ENCODE measurements at regions not wholly inside any gene's neighbourhood (a gene's known extent, or its start where the extent isn't known, plus 50 kb on each side); places are given as distances from the start of the nearest gene placed in this dataset.
A peak's percentile ranks its signal among the peaks of the same experiment; 100 is the strongest.
"Not testable (repeated sequence)": the region's sequence is repeated elsewhere in the genome, so short reads cannot be mapped to it uniquely, and the experiment has no call there.

- no peaks in the 10 kb centered on the region for H3K27me3 Mint-ChIP-seq
- ChIA-PET POLR2A (no interaction called here), CTCF (interaction anchor here (0.7 kb wide), 1 partner anchor 56 kb away, joined by 3 read pairs; no protein-coding TSS in a partner anchor)
- DNase-seq, result peak; percentile 23
- H3K36me3 Mint-ChIP-seq, result no peaks in the 10 kb centered on the region
- intact Hi-C loops (cut with micrococcal nuclease), result loop anchor here (5.0 kb wide), 1 partner anchor 359 kb away; the partner anchor contains the start of gene SEC61G
- no peak overlapping the region for H3K4me3 Mint-ChIP-seq
- H3K9me3 Mint-ChIP-seq, result peaks cover 11% of the 10 kb centered on the region
- no peak overlapping the region for H3K27ac Mint-ChIP-seq
- H3K4me1 Mint-ChIP-seq (ENCODE audit: low read depth), result no peaks in the 10 kb centered on the region
Observed at GRCh38 chr7:54397836-54398612, 144.2 kb upstream of the VSTM2A start.

GRCh38 chr7:54398863-54399262, 143.3 kb upstream of the VSTM2A start:
- no peaks in the 10 kb centered on the region for H3K4me1 Mint-ChIP-seq (ENCODE audit: low read depth)
- intact Hi-C loops (cut with micrococcal nuclease), result loop anchor here (5.0 kb wide), 1 partner anchor 358 kb away; the partner anchor contains the start of gene SEC61G
- H3K4me3 Mint-ChIP-seq, result no peak overlapping the region
- no peaks in the 10 kb centered on the region for H3K36me3 Mint-ChIP-seq
- H3K27me3 Mint-ChIP-seq, result no peaks in the 10 kb centered on the region
- H3K27ac Mint-ChIP-seq, result no peak overlapping the region
- peaks cover 15% of the 10 kb centered on the region for H3K9me3 Mint-ChIP-seq
- ChIA-PET CTCF (no interaction called here), POLR2A (no interaction called here)
- DNase-seq, result no peak

GRCh38 chr7:54409917-54410316, 132.3 kb upstream of the VSTM2A start:
- no peak overlapping the region for H3K4me3 Mint-ChIP-seq
- no peaks in the 10 kb centered on the region for H3K36me3 Mint-ChIP-seq
- POLR2A ChIA-PET, result no interaction called here
- CTCF ChIA-PET, result no interaction called here
- peaks cover 40% of the 10 kb centered on the region for H3K9me3 Mint-ChIP-seq
- intact Hi-C loops (cut with micrococcal nuclease), result no loop called here
- DNase-seq, result no peak
- H3K27me3 Mint-ChIP-seq, result no peaks in the 10 kb centered on the region
- no peaks in the 10 kb centered on the region for H3K4me1 Mint-ChIP-seq (ENCODE audit: low read depth)
- H3K27ac Mint-ChIP-seq, result no peak overlapping the region

GRCh38 chr7:54416678-54417077, 125.5 kb upstream of the VSTM2A start:
- Mint-ChIP-seq H3K4me3 (no peak overlapping the region), H3K36me3 (no peaks in the 10 kb centered on the region), H3K27ac (no peak overlapping the region), H3K4me1 (ENCODE audit: low read depth) (no peaks in the 10 kb centered on the region), H3K9me3 (peaks cover 30% of the 10 kb centered on the region), H3K27me3 (no peaks in the 10 kb centered on the region)
- ChIA-PET POLR2A (no interaction called here), CTCF (no interaction called here)
- intact Hi-C loops (cut with micrococcal nuclease), result no loop called here
- DNase-seq, result no peak

GRCh38 chr7:54419209-54419608, 123.0 kb upstream of the VSTM2A start:
- POLR2A ChIA-PET, result no interaction called here
- H3K9me3 Mint-ChIP-seq, result peaks cover 25% of the 10 kb centered on the region
- no peaks in the 10 kb centered on the region for H3K4me1 Mint-ChIP-seq (ENCODE audit: low read depth)
- intact Hi-C loops (cut with micrococcal nuclease), result no loop called here
- H3K27ac Mint-ChIP-seq, result no peak overlapping the region
- no peak for DNase-seq
- no peaks in the 10 kb centered on the region for H3K27me3 Mint-ChIP-seq
- CTCF ChIA-PET, result no interaction called here
- H3K4me3 Mint-ChIP-seq, result no peak overlapping the region
- no peaks in the 10 kb centered on the region for H3K36me3 Mint-ChIP-seq

- no peak overlapping the region for H3K4me3 Mint-ChIP-seq
- CTCF ChIA-PET, result no interaction called here
- intact Hi-C loops (cut with micrococcal nuclease), result no loop called here
Observed at GRCh38 chr7:54426406-54426805, 115.8 kb upstream of the VSTM2A start.

GRCh38 chr7:54429111-54429510, 113.1 kb upstream of the VSTM2A start:
- ChIA-PET POLR2A (no interaction called here), CTCF (no interaction called here)
- H3K27me3 Mint-ChIP-seq, result no peaks in the 10 kb centered on the region
- DNase-seq, result no peak
- H3K4me3 Mint-ChIP-seq, result no peak overlapping the region
- no peaks in the 10 kb centered on the region for H3K4me1 Mint-ChIP-seq (ENCODE audit: low read depth)
- intact Hi-C loops (cut with micrococcal nuclease), result no loop called here
- H3K36me3 Mint-ChIP-seq, result no peaks in the 10 kb centered on the region
- no peak overlapping the region for H3K27ac Mint-ChIP-seq
- peaks cover 18% of the 10 kb centered on the region for H3K9me3 Mint-ChIP-seq

More at GRCh38 chr7:54426406-54426805, 115.8 kb upstream of the VSTM2A start:
- Mint-ChIP-seq H3K27ac (no peak overlapping the region), H3K9me3 (peaks cover 16% of the 10 kb centered on the region), H3K27me3 (no peaks in the 10 kb centered on the region), H3K4me1 (ENCODE audit: low read depth) (no peaks in the 10 kb centered on the region), H3K36me3 (no peaks in the 10 kb centered on the region)
- POLR2A ChIA-PET, result no interaction called here
- DNase-seq, result no peak

- no peaks in the 10 kb centered on the region for H3K36me3 Mint-ChIP-seq
- POLR2A ChIA-PET, result no interaction called here
Observed at GRCh38 chr7:54439391-54439790, 102.8 kb upstream of the VSTM2A start.

GRCh38 chr7:54444046-54444686, 98.0 kb upstream of the VSTM2A start:
- intact Hi-C loops (cut with micrococcal nuclease); H3K9me3 Mint-ChIP-seq; H3K36me3 Mint-ChIP-seq; POLR2A ChIA-PET; H3K4me3 Mint-ChIP-seq; H3K27me3 Mint-ChIP-seq; H3K4me1 Mint-ChIP-seq (ENCODE audit: low read depth); H3K27ac Mint-ChIP-seq; CTCF ChIA-PET; DNase-seq: not testable (repeated sequence)

More at GRCh38 chr7:54439391-54439790, 102.8 kb upstream of the VSTM2A start:
- intact Hi-C loops (cut with micrococcal nuclease), result no loop called here
- no peak for DNase-seq
- CTCF ChIA-PET, result no interaction called here
- no peak overlapping the region for H3K4me3 Mint-ChIP-seq
- no peaks in the 10 kb centered on the region for H3K4me1 Mint-ChIP-seq (ENCODE audit: low read depth)
- H3K9me3 Mint-ChIP-seq, result peaks cover 25% of the 10 kb centered on the region
- no peak overlapping the region for H3K27ac Mint-ChIP-seq
- no peaks in the 10 kb centered on the region for H3K27me3 Mint-ChIP-seq

- H3K27me3 Mint-ChIP-seq; H3K4me1 Mint-ChIP-seq (ENCODE audit: low read depth); H3K4me3 Mint-ChIP-seq; H3K27ac Mint-ChIP-seq; H3K36me3 Mint-ChIP-seq; intact Hi-C loops (cut with micrococcal nuclease); DNase-seq; CTCF ChIA-PET; POLR2A ChIA-PET: not testable (repeated sequence)
- peaks cover 38% of the 10 kb centered on the region for H3K9me3 Mint-ChIP-seq
Observed at GRCh38 chr7:54453168-54453567, 89.0 kb upstream of the VSTM2A start.

- POLR2A ChIA-PET; DNase-seq; H3K36me3 Mint-ChIP-seq; CTCF ChIA-PET; H3K4me1 Mint-ChIP-seq (ENCODE audit: low read depth); H3K27ac Mint-ChIP-seq; H3K4me3 Mint-ChIP-seq; intact Hi-C loops (cut with micrococcal nuclease); H3K27me3 Mint-ChIP-seq: not testable (repeated sequence)
- peaks cover 43% of the 10 kb centered on the region for H3K9me3 Mint-ChIP-seq
Observed at GRCh38 chr7:54454700-54455099, 87.5 kb upstream of the VSTM2A start.

- Mint-ChIP-seq H3K4me3 (no peak overlapping the region), H3K27ac (no peak overlapping the region), H3K4me1 (ENCODE audit: low read depth) (no peaks in the 10 kb centered on the region), H3K27me3 (no peaks in the 10 kb centered on the region), H3K36me3 (no peaks in the 10 kb centered on the region), H3K9me3 (peaks cover 16% of the 10 kb centered on the region)
- CTCF ChIA-PET, result no interaction called here
- no peak for DNase-seq
- POLR2A ChIA-PET, result no interaction called here
- intact Hi-C loops (cut with micrococcal nuclease), result no loop called here
Observed at GRCh38 chr7:54465095-54465494, 77.1 kb upstream of the VSTM2A start.

- Mint-ChIP-seq H3K27me3 (no peaks in the 10 kb centered on the region), H3K9me3 (peaks cover 30% of the 10 kb centered on the region), H3K36me3 (no peaks in the 10 kb centered on the region), H3K27ac (no peak overlapping the region), H3K4me1 (ENCODE audit: low read depth) (no peaks in the 10 kb centered on the region), H3K4me3 (no peak overlapping the region)
- ChIA-PET POLR2A (no interaction called here), CTCF (no interaction called here)
- intact Hi-C loops (cut with micrococcal nuclease), result no loop called here
- no peak for DNase-seq
Observed at GRCh38 chr7:54469740-54470139, 72.4 kb upstream of the VSTM2A start.
